Neural cell (in vitro differentiated cells): ENCODE measurements at regions not wholly inside any gene's neighbourhood (a gene's known extent, or its start where the extent isn't known, plus 50 kb on each side); places are given as distances from the start of the nearest gene placed in this dataset.
"Not testable (repeated sequence)": the region's sequence is repeated elsewhere in the genome, so short reads cannot be mapped to it uniquely, and the experiment has no call there.

Experiments used
- H2AFZ ChIP-seq: fragments of 200-600, 300-800 bp; sonication (generic), shearing (Covaris generic); 2 replicates; pipeline ENCODE4 v1.6.0; 2014; ENCODE audit warnings: low read depth, mild to moderate bottlenecking, antibody characterized with exemption, low read length, moderate library complexity
- H3F3A ChIP-seq: fragments of 200-600 bp; shearing (Covaris generic); 2 replicates; pipeline ENCODE4 v1.6.1; 2016; ENCODE audit warnings: mild to moderate bottlenecking, moderate library complexity, mixed read lengths, antibody characterized with exemption, low read length; ENCODE audit not compliant: insufficient read depth, poor library complexity, severe bottlenecking
- H3K27ac ChIP-seq: fragments of 200-600, 300-800 bp; sonication (generic), shearing (Covaris generic); 2 replicates; pipeline ENCODE4 v1.5.1; 2014; ENCODE audit warnings: mild to moderate bottlenecking, low read length, moderate library complexity
- H3K27me3 ChIP-seq: fragments of 300-800, 200-600 bp; sonication (generic), shearing (Covaris generic); 2 replicates; pipeline ENCODE4 v1.6.0; 2014; ENCODE audit warnings: mild to moderate bottlenecking, low read depth, low read length, moderate library complexity; ENCODE audit not compliant: insufficient read depth
- H3K36me3 ChIP-seq: fragments of 300-800, 200-600 bp; sonication (generic), shearing (Covaris generic); 2 replicates; pipeline ENCODE4 v1.5.1; 2014; ENCODE audit warnings: mild to moderate bottlenecking, antibody characterized with exemption, low read length, moderate library complexity; ENCODE audit not compliant: insufficient read depth
- H3K4me2 ChIP-seq: fragments of 300-800, 200-600 bp; sonication (generic), shearing (Covaris generic); 2 replicates; pipeline ENCODE4 v1.6.0; 2014; ENCODE audit warnings: mild to moderate bottlenecking, low read length
- H3K4me3 ChIP-seq: fragments of 300-800, 200-600 bp; sonication (generic), shearing (Covaris generic); 2 replicates; pipeline ENCODE4 v1.5.1; 2014; ENCODE audit warnings: mild to moderate bottlenecking, low read length, moderate library complexity
- H3K79me2 ChIP-seq: fragments of 200-600 bp; shearing (Covaris generic); replicated peaks from 2 replicates; pipeline ENCODE4 v1.6.0; 2014; ENCODE audit warnings: mild to moderate bottlenecking, low read length, moderate library complexity; ENCODE audit not compliant: insufficient read depth
- H3K9ac ChIP-seq: fragments of 300-800, 200-600 bp; sonication (generic), shearing (Covaris generic); 2 replicates; pipeline ENCODE4 v1.6.1; 2016; ENCODE audit warnings: mild to moderate bottlenecking, low read length, mixed read lengths
- H3K9me2 ChIP-seq: fragments of 200-600 bp; shearing (Covaris generic); 2 replicates; pipeline ENCODE4 v1.6.1; 2016; ENCODE audit warnings: mild to moderate bottlenecking, low read length, mixed read lengths; ENCODE audit not compliant: insufficient read depth
- H3K9me3 ChIP-seq: fragments of 200-600, 300-800 bp; sonication (generic), shearing (Covaris generic); 2 replicates; pipeline ENCODE4 v1.6.1; 2016; ENCODE audit warnings: mild to moderate bottlenecking, mixed run types, low read length, moderate library complexity, mixed read lengths
- H4K20me1 ChIP-seq: fragments of 200-600 bp; shearing (Covaris generic); 2 replicates; pipeline ENCODE4 v1.6.1; 2016; ENCODE audit warnings: mild to moderate bottlenecking, mixed run types; ENCODE audit not compliant: insufficient read depth
- EP300 ChIP-seq: fragments of 450-650 bp; conservative IDR thresholded peaks from 2 replicates; pipeline ENCODE4 v1.6.1; 2014; ENCODE audit warnings: antibody characterized with exemption, mild to moderate bottlenecking, moderate library complexity; ENCODE audit not compliant: poor library complexity, severe bottlenecking
- MXI1 ChIP-seq: fragments of 450-650 bp; conservative IDR thresholded peaks from 2 replicates; pipeline ENCODE4 v1.6.1; 2014; ENCODE audit warnings: antibody characterized with exemption, mild to moderate bottlenecking; ENCODE audit not compliant: poor library complexity, severe bottlenecking
- RAD21 ChIP-seq: fragments of 450-650 bp; conservative IDR thresholded peaks from 2 replicates; pipeline ENCODE4 v1.6.1; 2014; ENCODE audit warnings: antibody characterized with exemption, mild to moderate bottlenecking, moderate library complexity
- SMC3 ChIP-seq: fragments of 450-650 bp; conservative IDR thresholded peaks from 2 replicates; pipeline ENCODE4 v1.6.1; 2014; ENCODE audit warnings: antibody characterized with exemption, mild to moderate bottlenecking, moderate library complexity; ENCODE audit not compliant: poor library complexity
- TAF1 ChIP-seq: IDR thresholded peaks from 2 replicates; pipeline ENCODE4 v1.6.1; 2012; ENCODE audit warnings: low read depth
- TF ChIP-seq, protein P1 (sequence below): IDR thresholded peaks from 2 replicates; pipeline ENCODE4 v1.6.1; 2012; ENCODE audit warnings: borderline replicate concordance
- TF ChIP-seq, protein P2 (sequence below): fragments of 450-650 bp; IDR thresholded peaks from 2 replicates; pipeline ENCODE4 v1.5.1; 2014; ENCODE audit warnings: antibody characterized with exemption, mild to moderate bottlenecking, moderate library complexity; ENCODE audit not compliant: poor library complexity, severe bottlenecking

GRCh38 chr7:114273218-114273617 lies 141.4 kb upstream of the FOXP2 start:
- no peak overlapping the region for H3K4me2 ChIP-seq
- H3K36me3 ChIP-seq = no peaks in the 10 kb centered on the region
- no peaks in the 10 kb centered on the region for H3K79me2 ChIP-seq
- H4K20me1 ChIP-seq = no peaks in the 10 kb centered on the region
- no peak overlapping the region for H3K27ac ChIP-seq
- no peaks in the 10 kb centered on the region for H3K27me3 ChIP-seq
- H3K9me2 ChIP-seq = no peaks in the 10 kb centered on the region
- H2AFZ ChIP-seq = no peak overlapping the region
- no peaks in the 10 kb centered on the region for H3F3A ChIP-seq
- TF ChIP-seq TAF1 = no peak
- no peak for TF ChIP-seq EP300
- TF ChIP-seq, protein P1, sequence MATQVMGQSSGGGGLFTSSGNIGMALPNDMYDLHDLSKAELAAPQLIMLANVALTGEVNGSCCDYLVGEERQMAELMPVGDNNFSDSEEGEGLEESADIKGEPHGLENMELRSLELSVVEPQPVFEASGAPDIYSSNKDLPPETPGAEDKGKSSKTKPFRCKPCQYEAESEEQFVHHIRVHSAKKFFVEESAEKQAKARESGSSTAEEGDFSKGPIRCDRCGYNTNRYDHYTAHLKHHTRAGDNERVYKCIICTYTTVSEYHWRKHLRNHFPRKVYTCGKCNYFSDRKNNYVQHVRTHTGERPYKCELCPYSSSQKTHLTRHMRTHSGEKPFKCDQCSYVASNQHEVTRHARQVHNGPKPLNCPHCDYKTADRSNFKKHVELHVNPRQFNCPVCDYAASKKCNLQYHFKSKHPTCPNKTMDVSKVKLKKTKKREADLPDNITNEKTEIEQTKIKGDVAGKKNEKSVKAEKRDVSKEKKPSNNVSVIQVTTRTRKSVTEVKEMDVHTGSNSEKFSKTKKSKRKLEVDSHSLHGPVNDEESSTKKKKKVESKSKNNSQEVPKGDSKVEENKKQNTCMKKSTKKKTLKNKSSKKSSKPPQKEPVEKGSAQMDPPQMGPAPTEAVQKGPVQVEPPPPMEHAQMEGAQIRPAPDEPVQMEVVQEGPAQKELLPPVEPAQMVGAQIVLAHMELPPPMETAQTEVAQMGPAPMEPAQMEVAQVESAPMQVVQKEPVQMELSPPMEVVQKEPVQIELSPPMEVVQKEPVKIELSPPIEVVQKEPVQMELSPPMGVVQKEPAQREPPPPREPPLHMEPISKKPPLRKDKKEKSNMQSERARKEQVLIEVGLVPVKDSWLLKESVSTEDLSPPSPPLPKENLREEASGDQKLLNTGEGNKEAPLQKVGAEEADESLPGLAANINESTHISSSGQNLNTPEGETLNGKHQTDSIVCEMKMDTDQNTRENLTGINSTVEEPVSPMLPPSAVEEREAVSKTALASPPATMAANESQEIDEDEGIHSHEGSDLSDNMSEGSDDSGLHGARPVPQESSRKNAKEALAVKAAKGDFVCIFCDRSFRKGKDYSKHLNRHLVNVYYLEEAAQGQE = no peak
- no peak for TF ChIP-seq RAD21
- no peak for TF ChIP-seq SMC3
- no peak for TF ChIP-seq MXI1
- H3K4me3 ChIP-seq = no peak overlapping the region
- H3K9me3 ChIP-seq = no peaks in the 10 kb centered on the region
- no peak overlapping the region for H3K9ac ChIP-seq

- Histone ChIP-seq H4K20me1 (no peaks in the 10 kb centered on the region), H3K9me3 (no peaks in the 10 kb centered on the region), H3K27ac (no peak overlapping the region), H3K4me3 (no peak overlapping the region), H3K9me2 (no peaks in the 10 kb centered on the region), H3K9ac (no peak overlapping the region), H3K79me2 (no peaks in the 10 kb centered on the region), H3K36me3 (no peaks in the 10 kb centered on the region), H3K27me3 (no peaks in the 10 kb centered on the region), H3F3A (no peaks in the 10 kb centered on the region), H3K4me2 (no peak overlapping the region), H2AFZ (no peak overlapping the region)
- TF ChIP-seq, protein P2, sequence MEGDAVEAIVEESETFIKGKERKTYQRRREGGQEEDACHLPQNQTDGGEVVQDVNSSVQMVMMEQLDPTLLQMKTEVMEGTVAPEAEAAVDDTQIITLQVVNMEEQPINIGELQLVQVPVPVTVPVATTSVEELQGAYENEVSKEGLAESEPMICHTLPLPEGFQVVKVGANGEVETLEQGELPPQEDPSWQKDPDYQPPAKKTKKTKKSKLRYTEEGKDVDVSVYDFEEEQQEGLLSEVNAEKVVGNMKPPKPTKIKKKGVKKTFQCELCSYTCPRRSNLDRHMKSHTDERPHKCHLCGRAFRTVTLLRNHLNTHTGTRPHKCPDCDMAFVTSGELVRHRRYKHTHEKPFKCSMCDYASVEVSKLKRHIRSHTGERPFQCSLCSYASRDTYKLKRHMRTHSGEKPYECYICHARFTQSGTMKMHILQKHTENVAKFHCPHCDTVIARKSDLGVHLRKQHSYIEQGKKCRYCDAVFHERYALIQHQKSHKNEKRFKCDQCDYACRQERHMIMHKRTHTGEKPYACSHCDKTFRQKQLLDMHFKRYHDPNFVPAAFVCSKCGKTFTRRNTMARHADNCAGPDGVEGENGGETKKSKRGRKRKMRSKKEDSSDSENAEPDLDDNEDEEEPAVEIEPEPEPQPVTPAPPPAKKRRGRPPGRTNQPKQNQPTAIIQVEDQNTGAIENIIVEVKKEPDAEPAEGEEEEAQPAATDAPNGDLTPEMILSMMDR = no peak
- TF ChIP-seq RAD21 = no peak
- no peak for TF ChIP-seq MXI1
These were observed 144.9 kb upstream of the FOXP2 start for GRCh38 chr7:114269714-114270113.

DNA sequence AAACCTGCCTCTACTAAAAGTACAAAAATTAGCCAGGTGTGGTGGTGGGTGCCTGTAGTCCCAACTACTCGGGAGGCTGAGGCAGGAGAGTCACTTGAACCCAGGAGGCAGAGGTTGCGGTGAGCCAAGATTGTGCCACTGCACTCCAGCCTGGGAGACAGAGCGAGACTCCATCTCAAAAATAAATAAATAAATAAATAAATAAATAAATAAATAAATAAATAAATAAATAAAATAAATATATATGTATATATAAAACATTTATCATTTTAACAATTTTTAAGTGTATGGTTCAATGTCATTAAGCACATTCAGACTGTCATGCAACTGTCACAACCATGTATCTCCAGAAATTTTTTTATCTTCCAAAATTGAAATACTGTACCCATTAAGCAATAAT lies 147.1 kb upstream of the FOXP2 start:
- not testable (repeated sequence) for H3K9me3 ChIP-seq, H4K20me1 ChIP-seq, H3F3A ChIP-seq

More for the DNA sequence above, 147.1 kb upstream of the FOXP2 start:
- H3K27me3 ChIP-seq, H3K9ac ChIP-seq, H3K36me3 ChIP-seq, H3K9me2 ChIP-seq, H3K4me2 ChIP-seq, H2AFZ ChIP-seq, H3K79me2 ChIP-seq, H3K4me3 ChIP-seq, H3K27ac ChIP-seq: not testable (repeated sequence)
